SH-SY5Y (cell line): ENCODE measurements at regions not wholly inside any gene's neighbourhood (a gene's known extent, or its start where the extent isn't known, plus 50 kb on each side); places are given as distances from the start of the nearest gene placed in this dataset.

Experiments used
- GATA2 ChIP-seq: IDR thresholded peaks from 2 replicates; pipeline ENCODE4 v1.6.1; 2011; ENCODE audit warnings: mild to moderate bottlenecking, low read depth, low read length
- GATA3 ChIP-seq: IDR thresholded peaks from 2 replicates; pipeline ENCODE4 v1.6.1; 2011; ENCODE audit warnings: low read depth, mild to moderate bottlenecking, low read length, moderate library complexity

DNA sequence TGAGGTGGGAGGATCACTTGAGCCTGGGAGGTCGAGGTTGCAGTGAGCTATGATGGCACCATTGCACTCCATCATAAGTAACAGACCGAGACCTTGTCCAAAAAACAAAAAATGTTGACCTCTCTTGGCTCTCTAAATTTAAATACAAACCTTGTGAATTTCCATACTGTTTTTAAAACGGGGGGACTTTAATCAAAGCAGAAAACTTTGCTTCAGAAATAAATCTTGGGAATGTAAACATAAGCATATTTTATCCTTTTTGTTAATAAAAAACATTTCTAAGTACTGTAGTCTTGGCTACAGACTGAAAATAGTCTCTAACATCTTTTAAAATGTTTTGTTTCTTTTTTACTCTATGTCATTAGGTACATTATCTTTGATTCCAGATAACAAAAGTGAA, 130.7 kb upstream of the RASSF8 start:
- TF ChIP-seq GATA2 (no peak), GATA3 (no peak)
